ENCODE measurements at regions not wholly inside any gene's neighbourhood (a gene's known extent, or its start where the extent isn't known, plus 50 kb on each side); places are given as distances from the start of the nearest gene placed in this dataset.

DNA sequence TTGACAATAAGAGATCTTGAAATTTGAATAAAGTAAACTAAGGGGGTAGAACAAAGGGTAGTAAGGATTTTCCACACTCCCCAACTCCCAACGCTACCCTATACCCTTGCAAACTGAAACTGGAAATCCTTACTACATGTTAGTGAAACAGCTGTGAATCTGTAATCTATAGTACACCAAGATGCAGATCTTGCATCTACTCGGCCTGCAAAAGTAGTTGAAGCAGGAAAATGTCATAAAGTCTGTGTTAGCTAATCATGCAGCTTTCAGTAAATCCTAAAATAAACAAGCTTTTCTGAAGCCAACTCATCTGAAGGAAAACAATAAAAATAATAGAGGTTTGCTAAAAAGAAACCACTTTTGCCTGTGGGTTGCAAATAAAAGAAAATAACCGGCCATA lies 1242.0 kb upstream of the ACO1 start:
- Histone ChIP-seq H3K4me3 (ENCODE audit: low read length) (no peak overlapping the region), H3K4me2 (ENCODE audit: low read depth, low read length) (no peak overlapping the region), H3K9ac (ENCODE audit: low read length) (no peak overlapping the region), H3K4me1 (ENCODE audit: low read length) (no peaks in the 10 kb centered on the region), H3K79me2 (ENCODE audit: low read length) (no peaks in the 10 kb centered on the region), H3K9me3 (replicated peaks; ENCODE audit: insufficient read depth, low read length) (no peaks in the 10 kb centered on the region), H3K27ac (ENCODE audit: low read length) (no peak overlapping the region), H4K20me1 (ENCODE audit: insufficient read depth, low read length) (no peaks in the 10 kb centered on the region), H2AFZ (ENCODE audit: low read length) (no peak overlapping the region), H3K27me3 (replicated peaks; ENCODE audit: insufficient read depth, low read length) (no peaks in the 10 kb centered on the region), H3K9me2 (replicated peaks; ENCODE audit: insufficient read depth, low read length) (no peaks in the 10 kb centered on the region), H3F3A (ENCODE audit: insufficient read depth, low read length) (no peaks in the 10 kb centered on the region), H3K36me3 (replicated peaks; ENCODE audit: insufficient read depth, low read length) (no peaks in the 10 kb centered on the region)
- DNase-seq: no peak
- TF ChIP-seq, protein P1, sequence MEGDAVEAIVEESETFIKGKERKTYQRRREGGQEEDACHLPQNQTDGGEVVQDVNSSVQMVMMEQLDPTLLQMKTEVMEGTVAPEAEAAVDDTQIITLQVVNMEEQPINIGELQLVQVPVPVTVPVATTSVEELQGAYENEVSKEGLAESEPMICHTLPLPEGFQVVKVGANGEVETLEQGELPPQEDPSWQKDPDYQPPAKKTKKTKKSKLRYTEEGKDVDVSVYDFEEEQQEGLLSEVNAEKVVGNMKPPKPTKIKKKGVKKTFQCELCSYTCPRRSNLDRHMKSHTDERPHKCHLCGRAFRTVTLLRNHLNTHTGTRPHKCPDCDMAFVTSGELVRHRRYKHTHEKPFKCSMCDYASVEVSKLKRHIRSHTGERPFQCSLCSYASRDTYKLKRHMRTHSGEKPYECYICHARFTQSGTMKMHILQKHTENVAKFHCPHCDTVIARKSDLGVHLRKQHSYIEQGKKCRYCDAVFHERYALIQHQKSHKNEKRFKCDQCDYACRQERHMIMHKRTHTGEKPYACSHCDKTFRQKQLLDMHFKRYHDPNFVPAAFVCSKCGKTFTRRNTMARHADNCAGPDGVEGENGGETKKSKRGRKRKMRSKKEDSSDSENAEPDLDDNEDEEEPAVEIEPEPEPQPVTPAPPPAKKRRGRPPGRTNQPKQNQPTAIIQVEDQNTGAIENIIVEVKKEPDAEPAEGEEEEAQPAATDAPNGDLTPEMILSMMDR (IDR thresholded peaks at IDR 0.05; ENCODE audit: low read length): no peak
- TF ChIP-seq EZH2phosphoT487 (IDR thresholded peaks at IDR 0.05; ENCODE audit: low read length) (no peak), EZH2 (optimal IDR thresholded peaks at IDR 0.05; ENCODE audit: low read depth, low read length) (no peak)

GRCh38 chr9:31144614-31145013 lies 1239.8 kb upstream of the ACO1 start:
- Histone ChIP-seq H3K4me1 (ENCODE audit: low read length) (no peaks in the 10 kb centered on the region), H3F3A (ENCODE audit: insufficient read depth, low read length) (no peaks in the 10 kb centered on the region), H3K4me3 (ENCODE audit: low read length) (no peak overlapping the region), H2AFZ (ENCODE audit: low read length) (no peak overlapping the region), H3K36me3 (replicated peaks; ENCODE audit: insufficient read depth, low read length) (no peaks in the 10 kb centered on the region), H3K9ac (ENCODE audit: low read length) (no peak overlapping the region), H3K27ac (ENCODE audit: low read length) (no peak overlapping the region), H4K20me1 (ENCODE audit: insufficient read depth, low read length) (no peaks in the 10 kb centered on the region), H3K9me2 (replicated peaks; ENCODE audit: insufficient read depth, low read length) (no peaks in the 10 kb centered on the region), H3K79me2 (ENCODE audit: low read length) (no peaks in the 10 kb centered on the region), H3K9me3 (replicated peaks; ENCODE audit: insufficient read depth, low read length) (no peaks in the 10 kb centered on the region), H3K4me2 (ENCODE audit: low read depth, low read length) (no peak overlapping the region), H3K27me3 (replicated peaks; ENCODE audit: insufficient read depth, low read length) (no peaks in the 10 kb centered on the region)
- no peak for DNase-seq
- TF ChIP-seq EZH2phosphoT487 (IDR thresholded peaks at IDR 0.05; ENCODE audit: low read length): no peak
- TF ChIP-seq EZH2 (optimal IDR thresholded peaks at IDR 0.05; ENCODE audit: low read depth, low read length): no peak
- TF ChIP-seq, protein P1 (IDR thresholded peaks at IDR 0.05; ENCODE audit: low read length): no peak

DNA sequence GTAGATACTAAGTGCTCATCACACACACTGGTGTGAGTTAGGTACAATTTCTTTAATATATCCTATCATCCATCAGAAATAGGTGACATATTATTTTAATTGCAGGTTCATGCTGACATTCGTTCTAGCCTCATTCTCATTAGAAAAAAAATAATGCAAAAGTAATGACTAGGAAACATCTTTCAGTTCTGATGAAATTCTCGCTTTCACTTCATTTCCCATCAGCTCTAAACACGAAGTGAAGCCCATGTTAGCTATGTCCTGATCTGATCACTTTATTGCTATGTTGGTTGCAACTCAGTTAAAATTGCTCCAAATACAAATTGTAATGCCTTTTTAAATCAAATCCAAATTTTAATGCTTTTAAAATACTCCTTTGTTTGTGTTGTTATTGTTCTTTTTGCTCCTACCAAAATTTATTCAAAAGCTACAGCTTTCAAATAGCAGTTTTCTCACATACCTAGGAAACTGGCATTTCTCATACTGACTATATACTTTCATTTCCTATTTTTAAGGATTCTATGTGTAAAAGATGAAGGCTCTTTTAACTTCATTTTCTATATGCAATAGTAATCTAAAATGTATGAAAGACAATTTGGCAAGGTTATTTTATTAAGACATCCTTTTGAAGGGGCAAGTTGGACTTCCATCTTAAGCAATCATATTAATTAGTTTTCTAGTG lies 1237.8 kb upstream of the ACO1 start:
- no peaks in the 10 kb centered on the region for H3K9me3 ChIP-seq (replicated peaks; ENCODE audit: insufficient read depth, low read length)
- TF ChIP-seq EZH2phosphoT487 (IDR thresholded peaks at IDR 0.05; ENCODE audit: low read length) (no peak), EZH2 (optimal IDR thresholded peaks at IDR 0.05; ENCODE audit: low read depth, low read length) (no peak)
- TF ChIP-seq, protein P1 (IDR thresholded peaks at IDR 0.05; ENCODE audit: low read length): no peak
- no peaks in the 10 kb centered on the region for H3K9me2 ChIP-seq (replicated peaks; ENCODE audit: insufficient read depth, low read length)
- peak; percentile 47 for DNase-seq
- no peaks in the 10 kb centered on the region for H3K79me2 ChIP-seq (ENCODE audit: low read length)
- H3K27ac ChIP-seq (ENCODE audit: low read length): peak overlapping the region; percentile 17; the same call in 1 of the 2 replicates
- H2AFZ ChIP-seq (ENCODE audit: low read length): no peak overlapping the region
- no peaks in the 10 kb centered on the region for H3K36me3 ChIP-seq (replicated peaks; ENCODE audit: insufficient read depth, low read length)
- H3K27me3 ChIP-seq (replicated peaks; ENCODE audit: insufficient read depth, low read length): no peaks in the 10 kb centered on the region
- H4K20me1 ChIP-seq (ENCODE audit: insufficient read depth, low read length): no peaks in the 10 kb centered on the region
- peak overlapping the region; percentile 35 for H3K4me2 ChIP-seq (ENCODE audit: low read depth, low read length)
- no peaks in the 10 kb centered on the region for H3K4me1 ChIP-seq (ENCODE audit: low read length)
- H3K4me3 ChIP-seq (ENCODE audit: low read length): no peak overlapping the region; the same call in 1 of the 2 replicates
- no peaks in the 10 kb centered on the region for H3F3A ChIP-seq (ENCODE audit: insufficient read depth, low read length)
- no peak overlapping the region for H3K9ac ChIP-seq (ENCODE audit: low read length)
